CD4-positive, alpha-beta T cell treated with Interleukin-17A for 1 hour (primary cell): ENCODE measurements at regions not wholly inside any gene's neighbourhood (a gene's known extent, or its start where the extent isn't known, plus 50 kb on each side); places are given as distances from the start of the nearest gene placed in this dataset.
"Not testable (repeated sequence)": the region's sequence is repeated elsewhere in the genome, so short reads cannot be mapped to it uniquely, and the experiment has no call there.

Experiments
- DNase-seq: peaks from one replicate; pipeline ENCODE4 v3.0.0-alpha.2; 2020

GRCh38 chr14:101616202-101616601 is 54.9 kb downstream of the DIO3 start:
- no peak for DNase-seq

GRCh38 chr14:101619484-101619883 is 58.2 kb downstream of the DIO3 start:
- no peak for DNase-seq

- no peak for DNase-seq
These were observed 58.9 kb downstream of the DIO3 start for GRCh38 chr14:101620031-101620788.

- no peak for DNase-seq
These were observed 59.8 kb downstream of the DIO3 start for GRCh38 chr14:101620821-101621785.

GRCh38 chr14:101622251-101623076 is 61.2 kb downstream of the DIO3 start:
- DNase-seq = no peak

- no peak for DNase-seq
These were observed 61.7 kb downstream of the DIO3 start for GRCh38 chr14:101623077-101623372.

- no peak for DNase-seq
These were observed 62.6 kb downstream of the DIO3 start for GRCh38 chr14:101623685-101624444.

- DNase-seq = no peak
These were observed 63.2 kb downstream of the DIO3 start for GRCh38 chr14:101624536-101624935.

GRCh38 chr14:101625336-101626097 is 64.2 kb downstream of the DIO3 start:
- no peak for DNase-seq

GRCh38 chr14:101626331-101626730 is 65.0 kb downstream of the DIO3 start:
- no peak for DNase-seq

GRCh38 chr14:101627915-101628262 is 66.6 kb downstream of the DIO3 start:
- no peak for DNase-seq

- peak; percentile 69 for DNase-seq
These were observed 67.2 kb downstream of the DIO3 start for GRCh38 chr14:101628471-101628966.

- no peak for DNase-seq
These were observed 67.7 kb downstream of the DIO3 start for GRCh38 chr14:101628975-101629374.

GRCh38 chr14:101630056-101630965 is 69.0 kb downstream of the DIO3 start:
- no peak for DNase-seq

GRCh38 chr14:101631199-101631598 is 69.9 kb downstream of the DIO3 start:
- DNase-seq = no peak

GRCh38 chr14:101631970-101632369 is 70.7 kb downstream of the DIO3 start:
- not testable (repeated sequence) for DNase-seq

GRCh38 chr14:101632520-101632919 is 71.2 kb downstream of the DIO3 start:
- no peak for DNase-seq

- DNase-seq = no peak
These were observed 72.0 kb downstream of the DIO3 start for GRCh38 chr14:101633276-101633675.

GRCh38 chr14:101634202-101634849 is 73.0 kb downstream of the DIO3 start:
- no peak for DNase-seq
